ENCODE measurements at regions not wholly inside any gene's neighbourhood (a gene's known extent, or its start where the extent isn't known, plus 50 kb on each side); places are given as distances from the start of the nearest gene placed in this dataset.

DNA sequence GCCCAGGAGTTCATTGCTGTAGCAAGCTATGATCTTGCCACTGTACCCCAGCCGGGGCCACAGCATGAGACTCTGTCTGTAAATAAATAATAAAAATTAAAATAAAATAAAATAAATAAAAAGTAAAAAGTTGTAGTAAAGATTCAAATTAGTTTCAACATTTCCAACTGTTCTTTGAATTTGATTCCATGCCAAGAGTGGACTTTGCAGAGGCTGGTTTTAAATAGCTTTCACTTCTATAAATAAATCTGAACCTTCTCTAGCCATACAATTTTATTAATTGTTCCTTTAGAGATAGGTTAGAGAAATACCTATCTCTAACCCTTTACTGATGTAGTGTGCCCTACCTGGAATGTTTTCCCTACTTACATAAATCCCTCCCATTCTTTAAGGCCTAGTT lies 129.7 kb upstream of the SLIT3 start:
- TF ChIP-seq, protein P1, sequence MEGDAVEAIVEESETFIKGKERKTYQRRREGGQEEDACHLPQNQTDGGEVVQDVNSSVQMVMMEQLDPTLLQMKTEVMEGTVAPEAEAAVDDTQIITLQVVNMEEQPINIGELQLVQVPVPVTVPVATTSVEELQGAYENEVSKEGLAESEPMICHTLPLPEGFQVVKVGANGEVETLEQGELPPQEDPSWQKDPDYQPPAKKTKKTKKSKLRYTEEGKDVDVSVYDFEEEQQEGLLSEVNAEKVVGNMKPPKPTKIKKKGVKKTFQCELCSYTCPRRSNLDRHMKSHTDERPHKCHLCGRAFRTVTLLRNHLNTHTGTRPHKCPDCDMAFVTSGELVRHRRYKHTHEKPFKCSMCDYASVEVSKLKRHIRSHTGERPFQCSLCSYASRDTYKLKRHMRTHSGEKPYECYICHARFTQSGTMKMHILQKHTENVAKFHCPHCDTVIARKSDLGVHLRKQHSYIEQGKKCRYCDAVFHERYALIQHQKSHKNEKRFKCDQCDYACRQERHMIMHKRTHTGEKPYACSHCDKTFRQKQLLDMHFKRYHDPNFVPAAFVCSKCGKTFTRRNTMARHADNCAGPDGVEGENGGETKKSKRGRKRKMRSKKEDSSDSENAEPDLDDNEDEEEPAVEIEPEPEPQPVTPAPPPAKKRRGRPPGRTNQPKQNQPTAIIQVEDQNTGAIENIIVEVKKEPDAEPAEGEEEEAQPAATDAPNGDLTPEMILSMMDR (IDR thresholded peaks at IDR 0.05) = no peak
- no peak for TF ChIP-seq POLR2AphosphoS5 (IDR thresholded peaks at IDR 0.05)
- no peak for TF ChIP-seq POLR2A (IDR thresholded peaks at IDR 0.05)

All from stomach (tissue), 4 donors.